GM12878 (cell line): ENCODE measurements at regions not wholly inside any gene's neighbourhood (a gene's known extent, or its start where the extent isn't known, plus 50 kb on each side); places are given as distances from the start of the nearest gene placed in this dataset.

Experiments
- ATAC-seq: fragments of 200-7000 bp; cut with Tn5 transposase; 3 replicates; pipeline ENCODE4 v1.9.1; 2020; ENCODE audit warnings: mild to moderate bottlenecking, moderate library complexity
- BruUV-seq: library from RNA; stranded (reverse); fragments of 400-500 nt; replicated peaks from 2 replicates; lab custom pipeline; 2021; lab: Mats Ljungman, UMichigan
- CTCF ChIA-PET: fragments of 300-600 bp; sonication (Branson Sonifier 250); formaldehyde crosslinking; extraction: SDS; loops from one replicate; lab custom pipeline; 2021; ENCODE audit warnings: inconsistent platforms; lab: Yijun Ruan, JAX
- POLR2A ChIA-PET: fragments of 350-600 bp; formaldehyde crosslinking; extraction: SDS; loops from one replicate; lab custom pipeline; 2021; ENCODE audit warnings: inconsistent platforms; lab: Charles Lee
- RAD21 ChIA-PET: fragments of 300-600 bp; sonication (Branson Sonifier 250); formaldehyde crosslinking; loops from one replicate; lab custom pipeline; 2023; ENCODE audit warnings: antibody characterized with exemption; ENCODE audit not compliant: unreplicated experiment; lab: Charles Lee
- SMC1A ChIA-PET: fragments of 300-600 bp; sonication (Branson Sonifier 250); formaldehyde crosslinking; loops from one replicate; lab custom pipeline; 2023; ENCODE audit not compliant: unreplicated experiment, uncharacterized antibody; lab: Charles Lee
- DNase-seq: peaks from one replicate; pipeline ENCODE4 v3.0.0-alpha.2; 2011; ENCODE audit warnings: low read depth, low spot score
- FAIRE-seq: peaks from 3 replicates; lab custom pipeline; 2011; peaks lifted over from hg19 to GRCh38; lab: Jason Lieb, UNC
- H2AFZ ChIP-seq: 2 replicates; pipeline ENCODE4 v1.6.0; 2011; ENCODE audit warnings: low read depth, low read length, control low read depth; ENCODE audit not compliant: control insufficient read depth
- H3K27ac ChIP-seq: 2 replicates; pipeline ENCODE4 v1.5.1; 2011; ENCODE audit warnings: control low read depth; ENCODE audit not compliant: control insufficient read depth, insufficient read depth
- H3K27me3 ChIP-seq, 2 experiments: replicated peaks in 1 of 2; 2 replicates each; pipeline versions ENCODE4 v1.6.0 to v1.6.1; 2011; ENCODE audit warnings: low read length in 1 of 2; ENCODE audit not compliant: control insufficient read depth in 2 of 2, insufficient read depth in 2 of 2
- H3K36me3 ChIP-seq, 2 experiments: 2 replicates each; pipeline ENCODE4 v1.5.1; 2011; ENCODE audit warnings: low read length in 1 of 2; ENCODE audit not compliant: control insufficient read depth in 2 of 2, insufficient read depth in 2 of 2
- H3K4me1 ChIP-seq: 2 replicates; pipeline ENCODE4 v1.6.1; 2011; ENCODE audit warnings: mild to moderate bottlenecking, low read length, moderate library complexity, mixed read lengths; ENCODE audit not compliant: control insufficient read depth, insufficient read depth
- H3K4me2 ChIP-seq: 2 replicates; pipeline ENCODE4 v1.6.0; 2011; ENCODE audit warnings: control low read depth; ENCODE audit not compliant: control insufficient read depth, insufficient read depth
- H3K4me3 ChIP-seq: fragments of 200-600 bp; sonication (generic); 2 replicates; pipeline ENCODE4 v1.5.1; 2016
- H3K79me2 ChIP-seq: 2 replicates; pipeline ENCODE4 v1.6.0; 2011; ENCODE audit warnings: low read length; ENCODE audit not compliant: control insufficient read depth, insufficient read depth
- H3K9ac ChIP-seq: 2 replicates; pipeline ENCODE4 v1.8.0; 2011; ENCODE audit warnings: low read length, control low read depth, mixed read lengths; ENCODE audit not compliant: control insufficient read depth, insufficient read depth
- H3K9me3 ChIP-seq: replicated peaks from 3 replicates; pipeline ENCODE4 v1.5.1; 2011; ENCODE audit warnings: mild to moderate bottlenecking, low read length; ENCODE audit not compliant: control insufficient read depth, insufficient read depth
- H4K20me1 ChIP-seq: 2 replicates; pipeline ENCODE4 v1.6.0; 2011; ENCODE audit not compliant: control insufficient read depth, insufficient read depth
- EGR1 ChIP-seq, 2 experiments: IDR thresholded peaks; 1 replicate in 1 of 2; 2 replicates in 1 of 2; pipeline ENCODE4 v1.6.1; 2011 to 2012; ENCODE audit warnings: low read depth in 2 of 2, low read length in 2 of 2, borderline replicate concordance in 1 of 2, mild to moderate bottlenecking in 1 of 2, moderate library complexity in 1 of 2
- MEF2A ChIP-seq: IDR thresholded peaks from 2 replicates; pipeline ENCODE4 v1.6.1; 2011; ENCODE audit warnings: low read depth, mild to moderate bottlenecking, low read length, moderate library complexity; ENCODE audit not compliant: insufficient read depth
- SRF ChIP-seq, 2 experiments: IDR thresholded peaks; 2 replicates each; pipeline ENCODE4 v1.6.1; 2011; ENCODE audit warnings: low read depth in 2 of 2, low read length in 2 of 2, mild to moderate bottlenecking in 1 of 2, moderate library complexity in 1 of 2
- WGBS: methylation state at CpG from one replicate; pipeline ENCODE4 v1.1.6; 2016; ENCODE audit warnings: low lambda C conversion rate; ENCODE audit not compliant: insufficient replicate concordance, insufficient coverage; ENCODE audit errors: missing lambda C conversion rate; 5-methylcytosine and 5-hydroxymethylcytosine counted together
- in situ Hi-C: fragments of 300-500 bp; cut with MboI; formaldehyde crosslinking; loops from 9 replicates; pipeline ENCODE4 v1.14.3; 2018; ENCODE audit warnings: mixed read lengths
- intact Hi-C: fragments of 100-400 bp; cut with micrococcal nuclease; formaldehyde crosslinking; loops from one replicate; pipeline ENCODE4 v1.14.2; 2022; ENCODE audit not compliant: unreplicated experiment
- TF ChIP-seq, protein P1 (sequence below): IDR thresholded peaks from 2 replicates; pipeline ENCODE4 v1.6.1; 2011; ENCODE audit warnings: low read depth, low read length, improper control_type of control experiment, borderline replicate concordance
- TF ChIP-seq, protein P2 (sequence below): fragments of 450-650 bp; IDR thresholded peaks from 2 replicates; pipeline ENCODE4 v1.6.1; 2017; ENCODE audit warnings: mild to moderate bottlenecking
- TF ChIP-seq, protein P3 (sequence below): fragments of 450-650 bp; IDR thresholded peaks from 2 replicates; pipeline ENCODE4 v1.6.1; 2017; ENCODE audit warnings: borderline replicate concordance

DNA sequence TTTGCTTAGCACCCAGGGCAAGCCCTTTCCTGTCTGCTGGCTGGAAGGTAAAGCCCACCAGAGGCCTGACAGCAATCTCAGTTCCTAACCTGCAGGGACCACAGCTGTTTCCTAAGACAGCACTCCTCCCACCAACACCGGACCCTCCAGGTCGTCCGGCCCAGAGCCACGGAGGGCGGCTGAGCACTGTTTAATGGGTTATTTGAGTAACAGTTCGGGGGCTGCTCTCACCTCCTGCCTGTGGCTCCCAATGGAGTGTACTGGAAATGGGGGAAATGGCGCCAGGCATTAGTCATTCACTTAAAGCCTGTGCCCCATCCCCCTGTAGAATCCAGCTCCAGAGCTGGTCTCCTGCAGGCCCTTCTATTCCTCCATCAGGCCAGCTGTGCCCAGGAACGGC is 81.6 kb upstream of the ADRA2C start (continued):
- TF ChIP-seq, protein P1, sequence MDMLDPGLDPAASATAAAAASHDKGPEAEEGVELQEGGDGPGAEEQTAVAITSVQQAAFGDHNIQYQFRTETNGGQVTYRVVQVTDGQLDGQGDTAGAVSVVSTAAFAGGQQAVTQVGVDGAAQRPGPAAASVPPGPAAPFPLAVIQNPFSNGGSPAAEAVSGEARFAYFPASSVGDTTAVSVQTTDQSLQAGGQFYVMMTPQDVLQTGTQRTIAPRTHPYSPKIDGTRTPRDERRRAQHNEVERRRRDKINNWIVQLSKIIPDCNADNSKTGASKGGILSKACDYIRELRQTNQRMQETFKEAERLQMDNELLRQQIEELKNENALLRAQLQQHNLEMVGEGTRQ: no peak
- TF ChIP-seq MEF2A (no peak), SRF (IDR thresholded peaks at IDR 0.05; ENCODE audit: low read depth in 2 of 2, low read length in 2 of 2) (no peak)
- TF ChIP-seq, protein P2, sequence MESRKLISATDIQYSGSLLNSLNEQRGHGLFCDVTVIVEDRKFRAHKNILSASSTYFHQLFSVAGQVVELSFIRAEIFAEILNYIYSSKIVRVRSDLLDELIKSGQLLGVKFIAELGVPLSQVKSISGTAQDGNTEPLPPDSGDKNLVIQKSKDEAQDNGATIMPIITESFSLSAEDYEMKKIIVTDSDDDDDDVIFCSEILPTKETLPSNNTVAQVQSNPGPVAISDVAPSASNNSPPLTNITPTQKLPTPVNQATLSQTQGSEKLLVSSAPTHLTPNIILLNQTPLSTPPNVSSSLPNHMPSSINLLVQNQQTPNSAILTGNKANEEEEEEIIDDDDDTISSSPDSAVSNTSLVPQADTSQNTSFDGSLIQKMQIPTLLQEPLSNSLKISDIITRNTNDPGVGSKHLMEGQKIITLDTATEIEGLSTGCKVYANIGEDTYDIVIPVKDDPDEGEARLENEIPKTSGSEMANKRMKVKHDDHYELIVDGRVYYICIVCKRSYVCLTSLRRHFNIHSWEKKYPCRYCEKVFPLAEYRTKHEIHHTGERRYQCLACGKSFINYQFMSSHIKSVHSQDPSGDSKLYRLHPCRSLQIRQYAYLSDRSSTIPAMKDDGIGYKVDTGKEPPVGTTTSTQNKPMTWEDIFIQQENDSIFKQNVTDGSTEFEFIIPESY: no peak
- TF ChIP-seq, protein P3, sequence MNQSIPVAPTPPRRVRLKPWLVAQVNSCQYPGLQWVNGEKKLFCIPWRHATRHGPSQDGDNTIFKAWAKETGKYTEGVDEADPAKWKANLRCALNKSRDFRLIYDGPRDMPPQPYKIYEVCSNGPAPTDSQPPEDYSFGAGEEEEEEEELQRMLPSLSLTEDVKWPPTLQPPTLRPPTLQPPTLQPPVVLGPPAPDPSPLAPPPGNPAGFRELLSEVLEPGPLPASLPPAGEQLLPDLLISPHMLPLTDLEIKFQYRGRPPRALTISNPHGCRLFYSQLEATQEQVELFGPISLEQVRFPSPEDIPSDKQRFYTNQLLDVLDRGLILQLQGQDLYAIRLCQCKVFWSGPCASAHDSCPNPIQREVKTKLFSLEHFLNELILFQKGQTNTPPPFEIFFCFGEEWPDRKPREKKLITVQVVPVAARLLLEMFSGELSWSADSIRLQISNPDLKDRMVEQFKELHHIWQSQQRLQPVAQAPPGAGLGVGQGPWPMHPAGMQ: no peak

DNA sequence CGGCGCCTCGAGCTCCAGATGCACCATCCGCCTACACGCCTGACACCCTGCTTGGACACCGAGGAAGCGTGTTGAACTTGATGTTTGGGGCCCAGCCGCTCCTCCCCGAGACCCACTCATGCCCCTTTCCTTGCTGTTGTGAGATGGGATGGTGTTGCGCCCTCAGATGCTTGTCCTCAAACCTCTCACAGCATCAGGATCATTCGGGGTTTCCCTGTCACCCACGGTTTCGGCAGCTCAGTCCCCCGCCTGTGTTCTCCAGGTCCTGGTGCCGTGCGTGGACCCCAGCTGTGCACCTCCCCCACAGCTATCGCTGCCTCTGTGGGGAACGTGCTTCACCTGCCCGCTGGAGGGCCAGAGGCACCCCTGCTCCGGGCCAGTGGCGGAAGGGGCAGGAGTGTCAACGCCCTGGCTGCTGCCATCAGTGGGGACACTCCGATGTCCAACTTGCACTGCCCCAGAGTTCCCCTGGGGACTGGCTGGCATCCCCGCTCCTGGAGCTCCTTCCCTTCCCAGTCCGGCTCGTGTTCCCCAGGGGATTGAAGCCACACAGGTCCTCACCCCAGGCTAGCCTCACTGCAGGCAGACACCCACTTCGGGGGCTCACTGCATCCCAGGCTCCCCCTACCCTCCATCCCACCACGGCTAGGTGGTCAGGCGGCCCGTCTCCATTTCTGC is 82.3 kb upstream of the ADRA2C start:
- 46% methylated on average over 27 of the region's 30 CpGs for WGBS
- SMC1A ChIA-PET: no interaction called here

More for the DNA sequence above, 82.3 kb upstream of the ADRA2C start:
- DNase-seq: no peak
- no peaks in the 10 kb centered on the region for H3K4me1 ChIP-seq
- no peaks in the 10 kb centered on the region; a peak in 1 of 4 replicates for H3K27me3 ChIP-seq
- H3K9me3 ChIP-seq: no peaks in the 10 kb centered on the region
- H3K36me3 ChIP-seq: no peaks in the 10 kb centered on the region
- POLR2A ChIA-PET: no interaction called here
- no peak overlapping the region for H3K4me2 ChIP-seq
- no peak overlapping the region for H3K9ac ChIP-seq
- no peak overlapping the region for H2AFZ ChIP-seq
- no peaks in the 10 kb centered on the region for H4K20me1 ChIP-seq
- no peak for FAIRE-seq
- intact Hi-C loops (no loop called here), in situ Hi-C loops (no loop called here)
- CTCF ChIA-PET: no interaction called here
- no peak overlapping the region for H3K4me3 ChIP-seq
- no TSS peak for BruUV-seq
- RAD21 ChIA-PET: no interaction called here
- no peak for ATAC-seq
- no peaks in the 10 kb centered on the region for H3K79me2 ChIP-seq
- TF ChIP-seq MEF2A (no peak), EGR1 (IDR thresholded peaks at IDR 0.05; ENCODE audit: borderline replicate concordance in 1 of 2, low read depth in 2 of 2, low read length in 2 of 2) (no peak)
- H3K27ac ChIP-seq: no peak overlapping the region
